Keratinocyte (primary cell): ENCODE measurements at regions not wholly inside any gene's neighbourhood (a gene's known extent, or its start where the extent isn't known, plus 50 kb on each side); places are given as distances from the start of the nearest gene placed in this dataset.

Experiments used
- DNase-seq: peaks from one replicate; pipeline ENCODE4 v3.0.0-alpha.2; 2011; ENCODE audit warnings: low read depth, missing footprints, low spot score
- FAIRE-seq: peaks from 2 replicates; lab custom pipeline; 2011; peaks lifted over from hg19 to GRCh38; lab: Jason Lieb, UNC
- H2AFZ ChIP-seq: 2 replicates; pipeline ENCODE4 v1.6.0; 2012; ENCODE audit warnings: low read length, control low read depth, inconsistent platforms; ENCODE audit not compliant: control insufficient read depth
- H3K27ac ChIP-seq: 2 replicates; pipeline ENCODE4 v1.5.1; 2011; ENCODE audit warnings: low read length; ENCODE audit not compliant: control insufficient read depth, insufficient read depth
- H3K27me3 ChIP-seq: 3 replicates; pipeline ENCODE4 v1.6.0; 2011; ENCODE audit warnings: low read length; ENCODE audit not compliant: control insufficient read depth, insufficient read depth; ENCODE audit errors: extremely low read depth
- H3K36me3 ChIP-seq, 2 experiments: 2 replicates in 1 of 2; 3 replicates in 1 of 2; pipeline ENCODE4 v1.5.1; 2011; ENCODE audit warnings: low read length in 2 of 2, mild to moderate bottlenecking in 1 of 2; ENCODE audit not compliant: control insufficient read depth in 2 of 2, insufficient read depth in 2 of 2; ENCODE audit errors: extremely low read depth in 1 of 2
- H3K4me1 ChIP-seq: 3 replicates; pipeline ENCODE4 v1.5.1; 2011; ENCODE audit warnings: low read length; ENCODE audit not compliant: control insufficient read depth, insufficient read depth; ENCODE audit errors: extremely low read depth
- H3K4me2 ChIP-seq: 3 replicates; pipeline ENCODE4 v1.6.0; 2011; ENCODE audit warnings: low read depth, low read length; ENCODE audit not compliant: control insufficient read depth, insufficient read depth; ENCODE audit errors: extremely low read depth
- H3K4me3 ChIP-seq, 3 experiments: fragments of 200-600 bp in 1 of 3; sonication (generic) in 1 of 3; 2 replicates in 2 of 3; 3 replicates in 1 of 3; pipeline ENCODE4 v1.5.1; 2011 to 2016; ENCODE audit warnings: low read length in 3 of 3, mild to moderate bottlenecking in 3 of 3, control low read depth in 2 of 3, inconsistent platforms in 1 of 3, low read depth in 1 of 3, mixed read lengths in 1 of 3, mixed run types in 1 of 3, moderate library complexity in 1 of 3; ENCODE audit not compliant: control insufficient read depth in 2 of 3, insufficient read depth in 2 of 3; ENCODE audit errors: extremely low read depth in 1 of 3
- H3K79me2 ChIP-seq: 2 replicates; pipeline ENCODE4 v1.6.0; 2012; ENCODE audit warnings: low read length; ENCODE audit not compliant: control insufficient read depth, insufficient read depth
- H3K9ac ChIP-seq: 3 replicates; pipeline ENCODE4 v1.6.0; 2011; ENCODE audit warnings: low read length; ENCODE audit not compliant: control insufficient read depth, insufficient read depth; ENCODE audit errors: extremely low read depth
- H3K9me1 ChIP-seq: 3 replicates; pipeline ENCODE4 v1.6.0; 2011; ENCODE audit warnings: low read length; ENCODE audit not compliant: control insufficient read depth, insufficient read depth; ENCODE audit errors: extremely low read depth
- H3K9me3 ChIP-seq: 2 replicates; pipeline ENCODE4 v1.5.1; 2012; ENCODE audit warnings: low read depth, low read length; ENCODE audit not compliant: control insufficient read depth
- H4K20me1 ChIP-seq: 3 replicates; pipeline ENCODE4 v1.6.0; 2011; ENCODE audit warnings: low read length; ENCODE audit not compliant: control insufficient read depth, insufficient read depth; ENCODE audit errors: extremely low read depth
- EZH2 ChIP-seq: IDR thresholded peaks from one replicate; pipeline ENCODE4 v1.6.1; 2012; ENCODE audit warnings: inconsistent platforms, mild to moderate bottlenecking, low read length, moderate library complexity
- dilution Hi-C: fragments of 300-500 bp; cut with MboI; formaldehyde crosslinking; loops from one replicate; pipeline ENCODE4 v1.7.0; 2020; ENCODE audit warnings: low sequenced_read_pairs; ENCODE audit not compliant: extremely low pct_ligation_motif_present
- TF ChIP-seq, protein P1 (sequence below), 3 experiments: IDR thresholded peaks in 1 of 3; conservative IDR thresholded peaks in 1 of 3; optimal IDR thresholded peaks in 1 of 3; 2 replicates in 2 of 3; 3 replicates in 1 of 3; pipeline versions ENCODE3 to v1.5.1; 2011; ENCODE audit warnings: low read length in 3 of 3, mild to moderate bottlenecking in 3 of 3, moderate library complexity in 2 of 3, control low read depth in 1 of 3, inconsistent platforms in 1 of 3; ENCODE audit not compliant: insufficient read depth in 2 of 3; ENCODE audit errors: extremely low read depth in 1 of 3

DNA sequence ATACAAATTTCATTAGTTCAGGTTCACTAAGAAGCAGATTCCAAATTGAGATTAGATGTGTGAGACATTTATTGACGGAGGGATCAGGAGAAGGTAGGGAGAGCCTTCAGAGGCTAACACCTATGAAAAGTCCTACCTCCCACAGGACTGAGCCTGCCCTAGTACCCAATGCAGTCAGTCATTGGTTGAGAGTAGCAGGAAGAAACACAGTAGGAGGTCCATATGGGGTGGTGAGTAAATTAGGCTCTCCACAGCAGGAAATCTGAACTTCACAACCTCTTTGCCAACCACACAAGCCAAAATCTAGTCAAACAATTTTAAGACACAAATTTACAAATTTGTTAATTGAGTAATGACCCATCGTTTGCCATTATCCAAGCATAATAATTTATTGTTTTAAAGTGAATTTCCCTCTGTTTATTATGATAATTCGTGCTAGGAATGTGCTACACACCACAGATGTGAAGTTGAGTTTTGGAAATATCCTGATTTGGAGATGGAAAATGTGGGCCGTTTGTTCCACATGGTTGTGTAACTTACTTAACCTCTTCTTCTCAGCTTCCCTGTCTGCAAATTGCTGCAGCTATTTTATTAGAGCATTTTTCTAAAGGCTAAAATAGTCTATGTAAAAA lies 542.1 kb downstream of the ETS1 start:
- H3K36me3 ChIP-seq = no peaks in the 10 kb centered on the region
- H2AFZ ChIP-seq = no peak overlapping the region
- dilution Hi-C loops = no loop called here
- no peaks in the 10 kb centered on the region for H3K79me2 ChIP-seq
- no peak overlapping the region for H3K4me2 ChIP-seq
- H3K4me3 ChIP-seq = no peak overlapping the region
- no peaks in the 10 kb centered on the region for H3K4me1 ChIP-seq
- no peaks in the 10 kb centered on the region for H3K27me3 ChIP-seq
- no peak for DNase-seq
- H3K9ac ChIP-seq = no peak overlapping the region
- H3K9me3 ChIP-seq = no peaks in the 10 kb centered on the region
- FAIRE-seq = no peak
- no peaks in the 10 kb centered on the region for H3K9me1 ChIP-seq
- TF ChIP-seq EZH2 = no peak
- TF ChIP-seq, protein P1, sequence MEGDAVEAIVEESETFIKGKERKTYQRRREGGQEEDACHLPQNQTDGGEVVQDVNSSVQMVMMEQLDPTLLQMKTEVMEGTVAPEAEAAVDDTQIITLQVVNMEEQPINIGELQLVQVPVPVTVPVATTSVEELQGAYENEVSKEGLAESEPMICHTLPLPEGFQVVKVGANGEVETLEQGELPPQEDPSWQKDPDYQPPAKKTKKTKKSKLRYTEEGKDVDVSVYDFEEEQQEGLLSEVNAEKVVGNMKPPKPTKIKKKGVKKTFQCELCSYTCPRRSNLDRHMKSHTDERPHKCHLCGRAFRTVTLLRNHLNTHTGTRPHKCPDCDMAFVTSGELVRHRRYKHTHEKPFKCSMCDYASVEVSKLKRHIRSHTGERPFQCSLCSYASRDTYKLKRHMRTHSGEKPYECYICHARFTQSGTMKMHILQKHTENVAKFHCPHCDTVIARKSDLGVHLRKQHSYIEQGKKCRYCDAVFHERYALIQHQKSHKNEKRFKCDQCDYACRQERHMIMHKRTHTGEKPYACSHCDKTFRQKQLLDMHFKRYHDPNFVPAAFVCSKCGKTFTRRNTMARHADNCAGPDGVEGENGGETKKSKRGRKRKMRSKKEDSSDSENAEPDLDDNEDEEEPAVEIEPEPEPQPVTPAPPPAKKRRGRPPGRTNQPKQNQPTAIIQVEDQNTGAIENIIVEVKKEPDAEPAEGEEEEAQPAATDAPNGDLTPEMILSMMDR (optimal IDR thresholded peaks at IDR 0.05 in 1 of 3, IDR thresholded peaks at IDR 0.05 in 1 of 3, conservative IDR thresholded peaks at IDR 0.05 in 1 of 3; ENCODE audit: extremely low read depth in 1 of 3, insufficient read depth in 2 of 3, low read length in 3 of 3) = no peak
- no peak overlapping the region for H3K27ac ChIP-seq
- H4K20me1 ChIP-seq = no peaks in the 10 kb centered on the region

GRCh38 chr11:128042290-128042751 lies 545.0 kb downstream of the ETS1 start:
- no peaks in the 10 kb centered on the region for H4K20me1 ChIP-seq
- H3K79me2 ChIP-seq = no peaks in the 10 kb centered on the region
- no peak overlapping the region for H3K27ac ChIP-seq
- H3K9me1 ChIP-seq = no peaks in the 10 kb centered on the region
- H3K27me3 ChIP-seq = no peaks in the 10 kb centered on the region
- no peak for TF ChIP-seq EZH2
- TF ChIP-seq, protein P1 (optimal IDR thresholded peaks at IDR 0.05 in 1 of 3, IDR thresholded peaks at IDR 0.05 in 1 of 3, conservative IDR thresholded peaks at IDR 0.05 in 1 of 3; ENCODE audit: extremely low read depth in 1 of 3, insufficient read depth in 2 of 3, low read length in 3 of 3) = no peak
- dilution Hi-C loops = no loop called here
- DNase-seq = no peak
- no peak for FAIRE-seq
- no peaks in the 10 kb centered on the region for H3K4me1 ChIP-seq
- no peaks in the 10 kb centered on the region for H3K36me3 ChIP-seq
- no peak overlapping the region for H3K4me3 ChIP-seq
- no peaks in the 10 kb centered on the region for H3K9me3 ChIP-seq
- no peak overlapping the region for H2AFZ ChIP-seq
- H3K9ac ChIP-seq = no peak overlapping the region
- no peak overlapping the region for H3K4me2 ChIP-seq
